K562 (cell line): ENCODE measurements at regions not wholly inside any gene's neighbourhood (a gene's known extent, or its start where the extent isn't known, plus 50 kb on each side); places are given as distances from the start of the nearest gene placed in this dataset.

Source experiments
- CBX8 ChIP-seq: fragments of 200-600 bp; sonication (generic); IDR thresholded peaks from 2 replicates; pipeline ENCODE4 v1.6.1; 2012; ENCODE audit warnings: borderline replicate concordance, mixed run types, low read depth, mild to moderate bottlenecking, moderate library complexity, mixed read lengths, low read length, control low read depth, inconsistent platforms; ENCODE audit not compliant: poor library complexity, severe bottlenecking; ENCODE audit errors: extremely low read depth
- CHD1 ChIP-seq: fragments of 200-600 bp; sonication (generic); IDR thresholded peaks from one replicate; pipeline ENCODE4 v1.6.1; 2012; ENCODE audit warnings: mild to moderate bottlenecking, moderate library complexity, low read length, inconsistent platforms
- PML ChIP-seq: IDR thresholded peaks from 2 replicates; pipeline ENCODE4 v1.6.1; 2012; ENCODE audit warnings: low read length, inconsistent platforms
- PTBP1 ChIP-seq: fragments of 200-400 bp; formaldehyde crosslinking; IDR thresholded peaks from 2 replicates; pipeline ENCODE4 v1.6.1; 2017; ENCODE audit warnings: low read depth, low read length
- RFX1 ChIP-seq: fragments of 450-650 bp; IDR thresholded peaks from 2 replicates; pipeline ENCODE4 v1.6.1; 2016; ENCODE audit warnings: mild to moderate bottlenecking, moderate library complexity
- ZNF175 ChIP-seq: fragments of 200-800 bp; sonication (Bioruptor generic); IDR thresholded peaks from 2 replicates; pipeline ENCODE4 v1.6.1; 2016; ENCODE audit warnings: low read depth, mild to moderate bottlenecking, missing genetic modification characterization, missing compliant biosample characterization
- ZNF41 ChIP-seq: fragments of 250-450 bp; sonication (Bioruptor Pico); conservative IDR thresholded peaks from 2 replicates; pipeline ENCODE4 v1.4.0; 2020; ENCODE audit warnings: mild to moderate bottlenecking
- ZNF431 ChIP-seq: sonication (generic); formaldehyde crosslinking; IDR thresholded peaks from 2 replicates; pipeline ENCODE4 v1.8.0; 2022; ENCODE audit warnings: mild to moderate bottlenecking, missing genetic modification reagents
- TF ChIP-seq, protein P1 (sequence below), 2 experiments: fragments of 450-650 bp in 1 of 2; IDR thresholded peaks; 2 replicates each; pipeline ENCODE4 v1.6.1; 2011 to 2017; ENCODE audit warnings: low read depth in 2 of 2, antibody characterized with exemption in 1 of 2, borderline replicate concordance in 1 of 2, low read length in 1 of 2, mild to moderate bottlenecking in 1 of 2, mixed read lengths in 1 of 2; ENCODE audit not compliant: control insufficient read depth in 1 of 2
- TF ChIP-seq, protein P2 (sequence below): fragments of 250-450 bp; sonication (Bioruptor Pico); IDR thresholded peaks from 2 replicates; pipeline ENCODE4 v1.8.0; 2021; ENCODE audit warnings: borderline replicate concordance, mild to moderate bottlenecking, moderate library complexity; ENCODE audit not compliant: poor library complexity, severe bottlenecking
- TF ChIP-seq, protein P3 (sequence below): sonication (generic); formaldehyde crosslinking; IDR thresholded peaks from 2 replicates; pipeline ENCODE4 v1.8.0; 2022; ENCODE audit warnings: missing genetic modification reagents, mild to moderate bottlenecking, borderline replicate concordance

DNA sequence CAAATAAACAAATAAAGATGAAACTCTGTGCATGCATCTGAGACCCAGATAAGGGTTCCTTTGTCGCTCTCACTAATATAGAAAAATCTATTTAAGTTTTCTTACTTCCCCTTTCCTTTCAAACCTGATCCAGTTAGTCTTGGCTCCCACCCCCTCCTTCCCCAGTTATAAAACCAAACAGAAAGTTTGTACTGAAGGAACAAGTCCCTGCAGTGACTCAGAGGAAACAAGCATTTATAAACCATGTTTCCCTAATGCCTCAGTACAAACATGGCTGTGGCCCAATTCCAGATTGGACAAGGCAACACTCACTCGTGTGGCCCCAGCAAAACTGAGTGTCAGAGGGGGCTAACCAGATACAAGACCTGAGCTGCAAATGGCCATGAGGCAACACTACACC lies 65.5 kb upstream of the ARHGAP20 start (continued):
- no peak for TF ChIP-seq CHD1
- TF ChIP-seq, protein P1, sequence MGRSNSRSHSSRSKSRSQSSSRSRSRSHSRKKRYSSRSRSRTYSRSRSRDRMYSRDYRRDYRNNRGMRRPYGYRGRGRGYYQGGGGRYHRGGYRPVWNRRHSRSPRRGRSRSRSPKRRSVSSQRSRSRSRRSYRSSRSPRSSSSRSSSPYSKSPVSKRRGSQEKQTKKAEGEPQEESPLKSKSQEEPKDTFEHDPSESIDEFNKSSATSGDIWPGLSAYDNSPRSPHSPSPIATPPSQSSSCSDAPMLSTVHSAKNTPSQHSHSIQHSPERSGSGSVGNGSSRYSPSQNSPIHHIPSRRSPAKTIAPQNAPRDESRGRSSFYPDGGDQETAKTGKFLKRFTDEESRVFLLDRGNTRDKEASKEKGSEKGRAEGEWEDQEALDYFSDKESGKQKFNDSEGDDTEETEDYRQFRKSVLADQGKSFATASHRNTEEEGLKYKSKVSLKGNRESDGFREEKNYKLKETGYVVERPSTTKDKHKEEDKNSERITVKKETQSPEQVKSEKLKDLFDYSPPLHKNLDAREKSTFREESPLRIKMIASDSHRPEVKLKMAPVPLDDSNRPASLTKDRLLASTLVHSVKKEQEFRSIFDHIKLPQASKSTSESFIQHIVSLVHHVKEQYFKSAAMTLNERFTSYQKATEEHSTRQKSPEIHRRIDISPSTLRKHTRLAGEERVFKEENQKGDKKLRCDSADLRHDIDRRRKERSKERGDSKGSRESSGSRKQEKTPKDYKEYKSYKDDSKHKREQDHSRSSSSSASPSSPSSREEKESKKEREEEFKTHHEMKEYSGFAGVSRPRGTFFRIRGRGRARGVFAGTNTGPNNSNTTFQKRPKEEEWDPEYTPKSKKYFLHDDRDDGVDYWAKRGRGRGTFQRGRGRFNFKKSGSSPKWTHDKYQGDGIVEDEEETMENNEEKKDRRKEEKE (IDR thresholded peaks at IDR 0.05; ENCODE audit: borderline replicate concordance in 1 of 2, control insufficient read depth in 1 of 2, low read depth in 2 of 2, low read length in 1 of 2) = no peak
- no peak for TF ChIP-seq CBX8
- TF ChIP-seq, protein P2, sequence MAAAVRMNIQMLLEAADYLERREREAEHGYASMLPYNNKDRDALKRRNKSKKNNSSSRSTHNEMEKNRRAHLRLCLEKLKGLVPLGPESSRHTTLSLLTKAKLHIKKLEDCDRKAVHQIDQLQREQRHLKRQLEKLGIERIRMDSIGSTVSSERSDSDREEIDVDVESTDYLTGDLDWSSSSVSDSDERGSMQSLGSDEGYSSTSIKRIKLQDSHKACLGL (CRISPR knock-in tag) = no peak
- no peak for TF ChIP-seq RFX1
- TF ChIP-seq, protein P3, sequence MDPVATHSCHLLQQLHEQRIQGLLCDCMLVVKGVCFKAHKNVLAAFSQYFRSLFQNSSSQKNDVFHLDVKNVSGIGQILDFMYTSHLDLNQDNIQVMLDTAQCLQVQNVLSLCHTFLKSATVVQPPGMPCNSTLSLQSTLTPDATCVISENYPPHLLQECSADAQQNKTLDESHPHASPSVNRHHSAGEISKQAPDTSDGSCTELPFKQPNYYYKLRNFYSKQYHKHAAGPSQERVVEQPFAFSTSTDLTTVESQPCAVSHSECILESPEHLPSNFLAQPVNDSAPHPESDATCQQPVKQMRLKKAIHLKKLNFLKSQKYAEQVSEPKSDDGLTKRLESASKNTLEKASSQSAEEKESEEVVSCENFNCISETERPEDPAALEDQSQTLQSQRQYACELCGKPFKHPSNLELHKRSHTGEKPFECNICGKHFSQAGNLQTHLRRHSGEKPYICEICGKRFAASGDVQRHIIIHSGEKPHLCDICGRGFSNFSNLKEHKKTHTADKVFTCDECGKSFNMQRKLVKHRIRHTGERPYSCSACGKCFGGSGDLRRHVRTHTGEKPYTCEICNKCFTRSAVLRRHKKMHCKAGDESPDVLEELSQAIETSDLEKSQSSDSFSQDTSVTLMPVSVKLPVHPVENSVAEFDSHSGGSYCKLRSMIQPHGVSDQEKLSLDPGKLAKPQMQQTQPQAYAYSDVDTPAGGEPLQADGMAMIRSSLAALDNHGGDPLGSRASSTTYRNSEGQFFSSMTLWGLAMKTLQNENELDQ = no peak
- TF ChIP-seq ZNF175 (CRISPR knock-in tag) = no peak
- TF ChIP-seq ZNF431 = no peak
- no peak for TF ChIP-seq PTBP1
- TF ChIP-seq ZNF41 = no peak
- TF ChIP-seq PML = no peak
- TF ChIP-seq, all 486 proteins: peak for 0
